ENCODE measurements at regions not wholly inside any gene's neighbourhood (a gene's known extent, or its start where the extent isn't known, plus 50 kb on each side); places are given as distances from the start of the nearest gene placed in this dataset.
"Not testable (repeated sequence)": the region's sequence is repeated elsewhere in the genome, so short reads cannot be mapped to it uniquely, and the experiment has no call there.

DNA sequence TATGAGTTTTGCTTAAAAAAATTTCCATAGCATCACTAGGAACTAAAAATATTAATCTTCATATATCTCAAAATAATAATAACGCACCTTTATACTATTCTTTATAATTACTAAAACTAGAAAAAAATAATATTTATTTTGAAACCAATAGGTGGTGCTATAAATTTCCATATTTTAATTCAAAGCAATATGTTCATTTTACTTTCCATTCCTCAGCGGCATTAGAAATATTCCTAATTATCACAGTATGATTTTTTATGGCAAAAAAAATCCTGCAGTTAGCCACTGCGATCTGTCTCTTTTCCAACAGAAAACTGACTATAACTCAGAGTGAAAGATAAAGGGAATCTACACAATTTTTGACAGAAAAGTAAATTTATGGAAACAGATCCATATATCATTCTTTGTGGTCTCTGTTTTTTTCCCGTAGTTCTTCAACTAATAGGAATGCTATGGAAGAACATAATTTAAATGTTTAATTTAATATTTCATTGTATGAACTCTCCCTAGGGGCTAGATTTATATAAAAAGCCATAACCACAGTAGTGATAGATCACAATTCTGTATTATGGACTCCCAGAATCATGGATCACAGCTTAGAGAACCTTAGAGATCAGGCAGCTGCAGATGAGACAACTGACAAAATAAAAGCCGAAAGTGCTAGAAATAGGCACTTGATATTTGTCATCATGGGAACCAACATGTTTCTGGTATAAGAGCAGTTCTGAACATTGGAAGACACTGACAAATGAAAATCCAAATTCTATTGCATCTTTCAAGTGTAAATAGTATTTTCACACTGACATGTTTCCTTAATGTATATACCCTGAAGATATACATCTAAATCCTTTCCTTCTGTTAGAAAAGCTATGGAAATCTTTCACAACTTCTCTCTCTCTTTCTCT, 167.7 kb upstream of the MPDZ start:
- Histone ChIP-seq H3K4me1 (ENCODE audit: insufficient read depth) (no peaks in the 10 kb centered on the region), H3K36me3 (ENCODE audit: insufficient read depth) (no peaks in the 10 kb centered on the region), H3K4me3 (ENCODE audit: low read depth, low read length) (no peak overlapping the region), H3K27ac (ENCODE audit: low read depth) (no peak overlapping the region)
- DNase-seq (ENCODE audit: extremely low spot score): no peak
- 36% methylated on average over 5 of the region's 5 CpGs for WGBS

DNA sequence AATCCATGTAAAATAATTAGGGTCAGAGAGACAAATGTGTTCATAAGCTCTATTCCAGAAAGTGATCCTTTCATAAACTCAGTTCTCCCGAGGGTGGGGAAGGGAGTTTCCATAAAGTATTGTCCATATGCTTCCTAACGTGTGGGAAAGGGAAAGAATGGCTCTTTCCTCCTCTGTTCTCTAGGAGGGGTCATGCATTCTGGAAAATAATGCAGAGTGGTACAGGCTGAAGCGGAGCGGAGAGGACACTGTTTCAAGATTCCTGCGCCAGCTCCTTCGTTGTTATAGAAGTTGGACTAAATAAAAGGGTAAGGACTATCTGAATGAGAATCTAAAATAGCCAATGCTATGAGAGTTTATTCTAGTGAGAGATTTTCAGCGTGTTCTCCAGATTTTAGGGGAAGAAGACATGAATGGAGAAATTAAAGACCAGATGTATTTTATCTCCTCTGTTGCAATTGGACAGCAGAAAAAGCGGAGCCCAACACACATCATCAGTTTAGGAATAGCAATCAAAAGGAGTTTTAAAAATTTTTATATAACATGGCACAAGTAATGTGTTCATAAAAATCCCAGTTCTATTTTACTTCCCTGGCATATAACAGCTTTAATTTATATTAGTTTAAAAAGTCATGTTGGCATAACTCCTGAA, 166.9 kb upstream of the MPDZ start:
- Histone ChIP-seq H3K4me1 (ENCODE audit: insufficient read depth) (no peaks in the 10 kb centered on the region), H3K36me3 (ENCODE audit: insufficient read depth) (no peaks in the 10 kb centered on the region), H3K4me3 (ENCODE audit: low read depth, low read length) (no peak overlapping the region), H3K27ac (ENCODE audit: low read depth) (no peak overlapping the region)
- WGBS: 66% methylated on average over 8 of the region's 8 CpGs
- DNase-seq (ENCODE audit: extremely low spot score): no peak

DNA sequence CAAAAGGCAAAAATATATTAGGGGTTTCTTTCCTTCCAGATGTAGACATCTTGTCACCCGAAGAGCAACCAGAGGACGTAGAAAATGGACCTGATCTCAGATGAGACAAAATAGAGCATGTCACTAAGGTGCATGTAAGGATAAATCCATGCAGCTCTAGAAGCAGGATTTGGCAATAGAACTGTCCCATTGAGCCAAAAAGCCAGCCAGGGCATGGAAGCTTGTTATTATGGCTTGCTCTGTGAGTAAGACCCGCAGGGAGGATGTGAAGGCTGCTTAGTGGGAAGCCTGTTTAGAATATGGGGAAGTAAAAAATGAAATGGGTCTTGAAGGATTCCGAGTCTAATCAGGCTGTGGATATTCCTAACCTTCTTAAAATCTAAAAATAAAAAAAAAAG, 165.6 kb upstream of the MPDZ start:
- no peak for DNase-seq (ENCODE audit: extremely low spot score)
- no peak overlapping the region for H3K27ac ChIP-seq (ENCODE audit: low read depth)
- 62% methylated on average over 4 of the region's 4 CpGs for WGBS
- H3K4me1 ChIP-seq (ENCODE audit: insufficient read depth): no peaks in the 10 kb centered on the region
- no peak overlapping the region for H3K4me3 ChIP-seq (ENCODE audit: low read depth, low read length)
- H3K36me3 ChIP-seq (ENCODE audit: insufficient read depth): no peaks in the 10 kb centered on the region

DNA sequence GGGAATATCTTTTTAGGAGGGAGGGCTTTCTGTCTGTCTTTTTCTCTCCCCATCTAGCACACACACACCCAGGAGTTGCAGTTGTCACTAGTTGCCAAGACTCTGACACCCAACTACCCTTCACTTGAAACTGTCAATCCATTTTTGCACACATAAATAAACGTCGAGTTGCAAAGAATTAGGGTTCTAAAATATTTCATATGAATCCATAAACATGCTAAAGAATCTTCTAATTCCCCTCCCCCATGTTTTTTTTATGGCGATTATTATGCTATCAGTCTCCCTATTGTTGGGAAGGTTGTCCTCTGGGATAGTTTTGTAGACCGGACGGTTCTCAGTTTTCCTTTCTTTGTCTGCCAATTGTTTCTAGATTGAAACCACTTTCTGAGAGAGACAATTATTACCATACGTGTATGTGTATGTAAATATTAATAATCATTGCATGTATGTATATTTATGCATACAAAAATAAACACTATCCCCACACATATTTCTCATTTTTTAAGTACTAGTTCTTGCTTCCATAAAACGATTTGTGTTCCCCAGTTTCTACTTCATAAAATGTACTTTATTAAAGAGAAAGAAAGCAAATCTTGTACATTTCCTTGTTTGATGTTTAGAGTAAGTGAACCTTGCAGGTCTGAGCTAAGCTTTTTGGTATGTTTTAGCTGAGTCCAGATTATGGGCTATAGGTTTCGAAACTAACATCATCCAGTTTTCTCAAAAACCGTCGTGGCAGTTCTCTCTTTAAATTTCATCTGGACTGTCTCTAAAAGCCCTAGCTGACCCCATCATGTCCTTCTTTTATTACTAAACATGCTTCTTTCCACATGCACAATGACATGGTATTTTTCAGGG, 165.0 kb upstream of the MPDZ start:
- H3K4me1 ChIP-seq (ENCODE audit: insufficient read depth): no peaks in the 10 kb centered on the region
- WGBS: 75% methylated on average over 10 of the region's 10 CpGs

DNA sequence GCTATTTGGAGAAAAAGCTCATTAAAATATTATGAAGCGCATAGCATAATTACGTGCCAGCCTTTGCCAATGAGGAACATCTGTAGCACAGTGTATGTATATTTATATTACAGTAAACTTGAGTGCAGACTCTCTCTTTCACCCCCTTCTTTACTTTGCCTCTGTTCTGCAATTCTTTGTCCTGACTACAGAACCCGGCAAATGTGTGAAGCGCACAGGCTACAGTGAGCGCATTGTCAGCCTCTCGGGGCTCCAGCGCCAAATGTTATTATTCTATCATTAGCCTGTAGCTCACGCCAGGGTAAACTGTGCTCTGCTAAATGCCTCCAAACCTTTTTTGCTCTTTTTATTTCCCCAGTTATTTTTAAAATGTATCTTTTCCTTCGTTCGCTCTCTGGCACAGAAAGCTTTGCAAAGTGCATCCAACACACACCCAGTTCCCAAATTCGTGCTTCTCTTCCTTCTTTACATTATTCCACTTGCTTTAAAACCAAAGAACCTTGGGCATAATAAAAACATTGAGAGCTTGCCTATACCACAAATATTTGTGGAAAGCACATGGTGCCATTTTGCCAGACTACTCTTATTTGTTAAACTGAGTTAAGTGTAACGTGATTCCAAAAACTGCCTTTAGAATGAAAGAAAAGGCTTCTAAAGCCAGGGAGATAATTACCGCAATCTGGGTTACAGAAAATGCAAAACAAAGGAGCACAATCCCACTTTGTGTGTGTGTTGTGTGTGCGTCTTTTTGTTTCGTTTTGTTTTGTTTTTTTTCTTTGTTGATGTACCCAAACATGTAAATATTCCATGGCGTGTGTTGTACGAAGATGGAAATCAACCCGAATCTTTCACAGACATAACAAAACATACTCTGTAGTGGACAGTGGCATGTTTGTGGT, 164.1 kb upstream of the MPDZ start:
- no peak overlapping the region for H3K27ac ChIP-seq (ENCODE audit: low read depth)
- no peaks in the 10 kb centered on the region for H3K4me1 ChIP-seq (ENCODE audit: insufficient read depth)
- 72% methylated on average over 18 of the region's 18 CpGs for WGBS
- no peaks in the 10 kb centered on the region for H3K36me3 ChIP-seq (ENCODE audit: insufficient read depth)
- H3K4me3 ChIP-seq (ENCODE audit: low read depth, low read length): no peak overlapping the region
- DNase-seq (ENCODE audit: extremely low spot score): no peak

More for the DNA sequence above, 165.0 kb upstream of the MPDZ start:
- Histone ChIP-seq H3K27ac (ENCODE audit: low read depth) (no peak overlapping the region), H3K36me3 (ENCODE audit: insufficient read depth) (no peaks in the 10 kb centered on the region), H3K4me3 (ENCODE audit: low read depth, low read length) (no peak overlapping the region)
- DNase-seq (ENCODE audit: extremely low spot score): no peak

DNA sequence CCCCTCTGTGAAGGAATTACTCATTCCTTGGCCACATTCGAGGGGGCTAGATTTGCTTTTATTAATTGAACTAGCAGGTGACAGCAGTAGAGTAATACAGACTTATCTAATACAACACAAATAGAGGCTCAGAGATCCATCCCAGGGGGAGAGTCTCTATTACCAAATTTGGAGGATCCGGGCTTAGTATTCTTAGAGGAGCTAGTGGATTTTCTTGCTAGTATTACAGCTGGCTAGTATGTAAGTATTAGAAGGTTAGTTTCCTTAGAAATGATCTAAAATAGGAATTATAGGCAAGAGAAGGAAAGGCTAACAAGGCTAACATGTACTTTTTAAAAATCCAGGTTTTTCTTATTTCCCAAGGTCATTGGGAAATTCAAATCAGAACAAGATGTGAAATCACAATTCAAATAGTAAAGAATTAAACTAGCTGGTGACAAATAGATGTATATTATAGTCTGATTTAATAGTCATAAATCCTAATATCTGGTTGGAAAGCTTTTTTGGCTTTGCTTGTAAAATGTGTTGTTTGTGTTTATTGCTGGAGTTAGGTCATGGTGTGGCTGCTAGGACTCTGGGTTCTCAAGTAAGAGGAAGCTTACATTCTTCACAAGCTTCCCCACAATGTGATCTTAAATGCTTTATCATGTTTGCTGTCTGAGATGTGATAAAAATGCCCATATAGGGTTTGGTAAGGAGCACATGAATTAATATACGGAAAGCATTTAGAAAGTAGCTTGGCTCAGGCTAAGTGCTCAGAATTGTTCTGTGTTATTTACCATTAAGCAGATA, 160.4 kb upstream of the MPDZ start:
- DNase-seq (ENCODE audit: extremely low spot score): no peak
- Histone ChIP-seq H3K27ac (ENCODE audit: low read depth) (no peak overlapping the region), H3K4me1 (ENCODE audit: insufficient read depth) (no peaks in the 10 kb centered on the region), H3K4me3 (ENCODE audit: low read depth, low read length) (no peak overlapping the region), H3K36me3 (ENCODE audit: insufficient read depth) (no peaks in the 10 kb centered on the region)
- WGBS: 81% methylated on average over 3 of the region's 3 CpGs

DNA sequence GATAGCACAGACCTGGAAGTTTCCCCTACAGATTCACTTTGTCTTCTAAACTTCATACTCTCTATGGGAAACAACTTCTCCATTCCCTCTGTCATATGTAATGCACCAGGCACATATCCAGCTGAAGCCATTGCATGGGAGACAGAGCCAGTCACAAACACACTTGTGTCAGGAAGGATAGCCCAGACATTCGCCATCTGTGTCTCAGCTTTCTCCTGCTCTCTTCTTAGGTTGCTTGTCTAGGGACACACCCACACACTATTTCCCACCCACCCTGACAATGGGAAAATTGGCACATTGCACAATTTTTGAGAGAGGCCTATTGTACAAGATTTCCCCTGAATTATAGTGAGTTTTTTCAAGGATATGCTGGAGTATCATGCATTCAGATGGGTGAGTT, 158.4 kb upstream of the MPDZ start:
- WGBS: 83% methylated on average over 1 of the region's 1 CpG
- no peak for DNase-seq (ENCODE audit: extremely low spot score)
- no peaks in the 10 kb centered on the region for H3K4me1 ChIP-seq (ENCODE audit: insufficient read depth)

GRCh38 chr9:13436591-13436990, 157.1 kb upstream of the MPDZ start:
- no peaks in the 10 kb centered on the region for H3K4me1 ChIP-seq (ENCODE audit: insufficient read depth)
- 52% methylated on average over 1 of the region's 1 CpG for WGBS
- DNase-seq (ENCODE audit: extremely low spot score): no peak

More for the DNA sequence above, 158.4 kb upstream of the MPDZ start:
- H3K4me3 ChIP-seq (ENCODE audit: low read depth, low read length): no peak overlapping the region
- no peak overlapping the region for H3K27ac ChIP-seq (ENCODE audit: low read depth)
- H3K36me3 ChIP-seq (ENCODE audit: insufficient read depth): no peaks in the 10 kb centered on the region

DNA sequence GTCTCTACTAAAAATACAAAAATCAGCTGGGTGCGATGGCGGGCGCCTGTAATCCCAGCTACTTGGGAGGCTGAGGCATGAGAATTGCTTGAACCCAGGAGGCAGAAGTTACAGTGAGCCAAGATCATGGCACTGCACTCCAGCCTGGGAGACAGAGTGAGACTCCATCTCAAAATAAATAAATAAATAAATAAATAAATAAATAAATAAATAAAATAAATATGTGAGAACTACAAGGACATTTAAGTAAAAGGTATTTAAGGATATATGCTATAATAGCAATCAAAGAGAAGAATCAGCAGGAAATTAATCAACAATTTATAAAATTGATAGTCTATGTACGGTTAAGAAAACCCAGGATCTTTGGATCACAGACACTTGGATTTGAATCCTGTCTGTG, 154.0 kb upstream of the MPDZ start:
- DNase-seq (ENCODE audit: extremely low spot score); H3K4me3 ChIP-seq (ENCODE audit: low read depth, low read length); H3K4me1 ChIP-seq (ENCODE audit: insufficient read depth); H3K27ac ChIP-seq (ENCODE audit: low read depth); H3K36me3 ChIP-seq (ENCODE audit: insufficient read depth): not testable (repeated sequence)
- over 99% methylated on average over 4 of the region's 4 CpGs for WGBS

More at GRCh38 chr9:13436591-13436990, 157.1 kb upstream of the MPDZ start:
- H3K4me3 ChIP-seq (ENCODE audit: low read depth, low read length): no peak overlapping the region
- H3K36me3 ChIP-seq (ENCODE audit: insufficient read depth): no peaks in the 10 kb centered on the region
- no peak overlapping the region for H3K27ac ChIP-seq (ENCODE audit: low read depth)

DNA sequence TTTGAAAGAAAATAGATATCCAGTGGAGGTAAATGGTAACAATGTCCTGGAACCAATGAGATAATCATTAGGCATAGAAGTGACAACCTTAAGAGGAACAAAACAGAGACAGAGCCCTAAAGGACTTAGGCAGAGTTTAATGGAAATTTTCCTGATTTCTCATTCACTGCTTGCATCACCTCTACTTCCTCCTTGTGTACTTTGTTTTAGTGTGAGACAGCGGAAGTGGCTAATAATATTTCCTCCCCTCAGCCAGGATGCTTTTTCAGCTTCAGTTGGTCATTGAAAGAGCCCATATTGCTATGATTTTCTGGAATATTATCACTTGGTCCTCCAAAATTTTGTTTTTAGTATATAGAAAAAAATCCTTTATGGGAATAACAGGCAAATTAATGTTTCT, 153.4 kb upstream of the MPDZ start:
- Histone ChIP-seq H3K27ac (ENCODE audit: low read depth) (no peak overlapping the region), H3K36me3 (ENCODE audit: insufficient read depth) (no peaks in the 10 kb centered on the region), H3K4me3 (ENCODE audit: low read depth, low read length) (no peak overlapping the region), H3K4me1 (ENCODE audit: insufficient read depth) (no peaks in the 10 kb centered on the region)
- no peak for DNase-seq (ENCODE audit: extremely low spot score)
- 87% methylated on average over 1 of the region's 1 CpG for WGBS

- H3K36me3 ChIP-seq (ENCODE audit: insufficient read depth): no peaks in the 10 kb centered on the region
- 88% methylated on average over 2 of the region's 2 CpGs for WGBS
- H3K27ac ChIP-seq (ENCODE audit: low read depth): no peak overlapping the region
- DNase-seq (ENCODE audit: extremely low spot score): no peak
- no peak overlapping the region for H3K4me3 ChIP-seq (ENCODE audit: low read depth, low read length)
- H3K4me1 ChIP-seq (ENCODE audit: insufficient read depth): no peaks in the 10 kb centered on the region
Measured at GRCh38 chr9:13431692-13432091, 152.2 kb upstream of the MPDZ start.

DNA sequence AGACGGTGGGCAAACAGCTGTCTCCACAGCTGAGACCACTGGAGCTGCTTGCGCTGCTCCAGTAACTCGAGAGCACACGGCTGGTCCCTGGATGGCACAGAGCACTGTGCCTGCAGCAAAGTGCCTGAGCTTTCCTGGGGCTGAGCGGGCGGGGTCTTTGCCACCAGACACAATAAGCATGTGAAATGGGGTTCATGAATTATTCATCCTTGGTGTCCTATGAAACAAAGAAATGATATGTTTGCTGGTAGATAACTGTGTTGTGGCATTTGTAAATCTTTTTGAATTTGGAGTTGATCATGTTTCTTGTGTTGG, 151.7 kb upstream of the MPDZ start:
- DNase-seq (ENCODE audit: extremely low spot score): no peak
- H3K4me3 ChIP-seq (ENCODE audit: low read depth, low read length): no peak overlapping the region
- no peaks in the 10 kb centered on the region for H3K4me1 ChIP-seq (ENCODE audit: insufficient read depth)
- WGBS: 91% methylated on average over 6 of the region's 6 CpGs
- no peaks in the 10 kb centered on the region for H3K36me3 ChIP-seq (ENCODE audit: insufficient read depth)
- H3K27ac ChIP-seq (ENCODE audit: low read depth): no peak overlapping the region
